Gastroesophageal sphincter (tissue), 4 donors: ENCODE measurements at regions not wholly inside any gene's neighbourhood (a gene's known extent, or its start where the extent isn't known, plus 50 kb on each side); places are given as distances from the start of the nearest gene placed in this dataset.

Experiments
- ATAC-seq: fragments of 150-250 bp; one replicate; pipeline ENCODE4 v1.9.1; 2016; ENCODE audit warnings: mild to moderate bottlenecking, moderate library complexity
- H3K27ac ChIP-seq, 4 donors: fragments of 200-600 bp; sonication (generic) in 3 of 4; 1 replicate in 3 of 4; 2 replicates in 1 of 4; pipeline ENCODE4 v1.5.1; 2016 to 2019
- H3K27me3 ChIP-seq: fragments of 200-600 bp; sonication (generic); one replicate; pipeline ENCODE4 v1.5.1; 2019
- H3K36me3 ChIP-seq, 2 donors: fragments of 200-600 bp; sonication (generic); one replicate each; pipeline ENCODE4 v1.5.1; 2019; ENCODE audit warnings: control low read depth in 1 of 2
- H3K4me1 ChIP-seq, 3 donors: fragments of 200-600 bp; sonication (generic); 1 replicate in 2 of 3; 2 replicates in 1 of 3; pipeline ENCODE4 v1.5.1; 2016 to 2019; ENCODE audit warnings: control low read depth in 2 of 3
- H3K4me3 ChIP-seq, 2 donors: fragments of 200-600 bp; sonication (generic); one replicate each; pipeline ENCODE4 v1.5.1; 2019; ENCODE audit warnings: mild to moderate bottlenecking in 1 of 2, moderate library complexity in 1 of 2
- H3K9me3 ChIP-seq, 3 donors: fragments of 200-600 bp; sonication (generic); one replicate each; pipeline ENCODE4 v1.5.1; 2017 to 2019; ENCODE audit warnings: control low read depth in 2 of 3
- EP300 ChIP-seq: sonication (generic); formaldehyde crosslinking; IDR thresholded peaks from one replicate; pipeline ENCODE4 v1.6.1; 2017; ENCODE audit warnings: antibody characterized with exemption, mild to moderate bottlenecking
- POLR2A ChIP-seq, 2 donors: fragments of 450-650 bp; IDR thresholded peaks; one replicate each; pipeline ENCODE4 v1.6.1; 2017; ENCODE audit warnings: antibody characterized with exemption in 2 of 2, mild to moderate bottlenecking in 2 of 2, moderate library complexity in 1 of 2
- POLR2AphosphoS5 ChIP-seq: sonication (generic); formaldehyde crosslinking; IDR thresholded peaks from one replicate; pipeline ENCODE4 v1.6.1; 2017; ENCODE audit warnings: antibody characterized with exemption
- WGBS, 2 donors: methylation state at CpG; one replicate each; pipeline ENCODE4 v1.1.5; 2018; ENCODE audit warnings: low coverage in 1 of 2; 5-methylcytosine and 5-hydroxymethylcytosine counted together
- TF ChIP-seq, protein P1 (sequence below), 4 experiments: fragments of 200-600 bp in 2 of 4; fragments of 450-650 bp in 2 of 4; sonication (generic) in 1 of 4; IDR thresholded peaks; one replicate each; pipeline ENCODE4 v1.5.1; 2017 to 2019; ENCODE audit warnings: antibody characterized with exemption in 4 of 4, mild to moderate bottlenecking in 2 of 4, moderate library complexity in 2 of 4

DNA sequence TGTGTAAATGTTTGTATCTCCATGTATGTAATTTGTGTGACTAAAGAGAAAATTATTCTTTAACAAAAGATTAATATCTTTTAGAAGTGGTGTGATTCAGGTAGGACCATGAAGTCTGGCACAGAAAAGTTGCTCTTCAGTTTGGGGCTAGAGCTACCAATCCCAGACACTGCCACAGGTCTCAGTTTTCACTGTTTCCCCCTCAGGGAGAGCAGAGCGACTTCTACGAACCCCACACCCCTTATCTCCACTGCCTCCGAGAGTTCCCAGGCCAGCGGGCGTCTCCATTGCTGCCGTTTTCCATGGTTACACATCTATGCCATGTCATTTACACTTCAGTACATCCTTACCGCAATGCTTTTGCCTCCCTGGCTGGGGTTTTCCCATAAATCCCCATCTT is 93.0 kb upstream of the SMYD2 start:
- Histone ChIP-seq H3K36me3 (no peaks in the 10 kb centered on the region), H3K9me3 (peaks cover 0 to under 1% (median 0%) of the 10 kb centered on the region in 3 donors), H3K27me3 (peaks cover 63% of the 10 kb centered on the region), H3K4me3 (no peak overlapping the region), H3K27ac (no peak overlapping the region), H3K4me1 (peaks cover 0 to 10% (median 5%) of the 10 kb centered on the region in 3 donors)
- 14% methylated on average over 6 to 7 of the region's 7 CpGs for WGBS, 2 donors
- TF ChIP-seq POLR2AphosphoS5 (no peak), POLR2A (IDR thresholded peaks at IDR 0.05) (no peak), EP300 (no peak)
- ATAC-seq, result no peak

DNA sequence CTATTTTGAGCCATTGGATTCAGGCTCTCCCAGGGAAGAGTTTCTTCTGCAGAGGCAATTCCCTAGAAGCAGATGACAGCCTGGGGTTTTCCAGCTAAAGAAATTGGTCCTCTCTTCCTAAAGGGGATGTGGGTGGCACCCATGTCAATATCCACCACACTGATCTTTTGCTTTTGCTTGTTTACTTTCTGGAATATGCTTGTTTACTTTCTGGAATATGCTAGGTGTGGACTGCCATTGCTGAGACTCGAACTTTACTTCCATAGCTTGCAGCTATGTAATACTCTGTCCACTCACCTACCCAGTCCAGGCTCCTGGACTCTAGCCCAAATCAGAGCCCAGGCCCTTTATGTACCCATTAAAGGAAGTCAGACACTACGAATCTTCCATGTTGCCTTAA is 92.1 kb upstream of the SMYD2 start:
- H3K27me3 ChIP-seq, result peaks cover 71% of the 10 kb centered on the region
- H3K4me3 ChIP-seq, result no peak overlapping the region
- H3K27ac ChIP-seq, result no peak overlapping the region

DNA sequence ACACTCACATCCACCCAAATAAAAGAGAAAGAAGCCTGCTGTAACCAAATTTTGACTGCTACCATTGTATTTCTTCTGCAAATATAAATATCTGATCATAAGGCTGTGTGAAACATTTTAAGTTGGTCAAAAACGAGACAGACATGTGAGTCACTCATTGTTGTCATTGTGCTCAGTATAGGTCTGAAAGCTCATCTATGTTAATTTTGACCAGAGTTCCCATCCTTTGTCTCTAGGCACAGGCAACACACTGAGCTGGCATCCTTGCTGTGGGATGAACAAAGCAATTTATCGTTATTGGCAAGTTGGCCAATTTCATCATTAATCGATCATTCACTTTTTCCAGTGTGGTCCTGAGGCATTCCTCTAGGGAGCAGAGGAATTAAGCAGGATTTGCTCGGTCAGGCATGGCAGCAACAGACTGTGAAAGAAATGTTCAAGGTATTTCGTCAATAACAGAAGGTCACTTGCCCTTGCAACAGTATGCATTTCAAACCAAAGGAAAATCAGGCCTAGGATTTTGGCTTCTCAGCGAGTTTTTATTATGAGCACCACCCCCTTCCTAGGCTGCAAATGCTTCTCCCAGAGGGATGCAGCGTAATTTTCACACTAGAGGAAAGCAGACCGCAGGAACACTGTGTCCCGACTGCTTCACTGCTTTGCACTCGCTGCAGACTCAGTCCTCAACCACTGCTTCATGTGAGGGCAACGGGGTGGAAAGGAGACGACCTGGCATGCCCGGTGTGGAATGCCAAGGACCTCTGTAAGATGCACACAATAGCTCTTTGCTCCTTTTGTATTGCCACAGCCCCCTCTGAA is 87.9 kb upstream of the SMYD2 start:
- H3K27me3 ChIP-seq, result peaks cover 40% of the 10 kb centered on the region
- TF ChIP-seq EP300, result no peak
- TF ChIP-seq POLR2A (IDR thresholded peaks at IDR 0.05), result no peak
- TF ChIP-seq, protein P1, sequence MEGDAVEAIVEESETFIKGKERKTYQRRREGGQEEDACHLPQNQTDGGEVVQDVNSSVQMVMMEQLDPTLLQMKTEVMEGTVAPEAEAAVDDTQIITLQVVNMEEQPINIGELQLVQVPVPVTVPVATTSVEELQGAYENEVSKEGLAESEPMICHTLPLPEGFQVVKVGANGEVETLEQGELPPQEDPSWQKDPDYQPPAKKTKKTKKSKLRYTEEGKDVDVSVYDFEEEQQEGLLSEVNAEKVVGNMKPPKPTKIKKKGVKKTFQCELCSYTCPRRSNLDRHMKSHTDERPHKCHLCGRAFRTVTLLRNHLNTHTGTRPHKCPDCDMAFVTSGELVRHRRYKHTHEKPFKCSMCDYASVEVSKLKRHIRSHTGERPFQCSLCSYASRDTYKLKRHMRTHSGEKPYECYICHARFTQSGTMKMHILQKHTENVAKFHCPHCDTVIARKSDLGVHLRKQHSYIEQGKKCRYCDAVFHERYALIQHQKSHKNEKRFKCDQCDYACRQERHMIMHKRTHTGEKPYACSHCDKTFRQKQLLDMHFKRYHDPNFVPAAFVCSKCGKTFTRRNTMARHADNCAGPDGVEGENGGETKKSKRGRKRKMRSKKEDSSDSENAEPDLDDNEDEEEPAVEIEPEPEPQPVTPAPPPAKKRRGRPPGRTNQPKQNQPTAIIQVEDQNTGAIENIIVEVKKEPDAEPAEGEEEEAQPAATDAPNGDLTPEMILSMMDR (IDR thresholded peaks at IDR 0.05), result no peak
- no peak for TF ChIP-seq POLR2AphosphoS5
- H3K36me3 ChIP-seq, result no peaks in the 10 kb centered on the region
- no peak overlapping the region for H3K27ac ChIP-seq
- no peaks in the 10 kb centered on the region for H3K9me3 ChIP-seq
- H3K4me1 ChIP-seq, result no peaks in the 10 kb centered on the region
- H3K4me3 ChIP-seq, result no peak overlapping the region
- ATAC-seq, result no peak
- WGBS, 2 donors, result 43 to 58% methylated on average over 6 to 11 of the region's 13 CpGs

More for the DNA sequence above, 92.1 kb upstream of the SMYD2 start:
- Histone ChIP-seq H3K4me1 (peaks cover 0 to 10% (median 5%) of the 10 kb centered on the region in 3 donors), H3K36me3 (no peaks in the 10 kb centered on the region), H3K9me3 (no peaks in the 10 kb centered on the region)
- ATAC-seq, result no peak
- TF ChIP-seq POLR2A (IDR thresholded peaks at IDR 0.05) (no peak), EP300 (no peak), POLR2AphosphoS5 (no peak)
- TF ChIP-seq, protein P1 (IDR thresholded peaks at IDR 0.05), result no peak
- WGBS, 2 donors, result 65 to 75% methylated on average over 1 to 2 of the region's 2 CpGs

DNA sequence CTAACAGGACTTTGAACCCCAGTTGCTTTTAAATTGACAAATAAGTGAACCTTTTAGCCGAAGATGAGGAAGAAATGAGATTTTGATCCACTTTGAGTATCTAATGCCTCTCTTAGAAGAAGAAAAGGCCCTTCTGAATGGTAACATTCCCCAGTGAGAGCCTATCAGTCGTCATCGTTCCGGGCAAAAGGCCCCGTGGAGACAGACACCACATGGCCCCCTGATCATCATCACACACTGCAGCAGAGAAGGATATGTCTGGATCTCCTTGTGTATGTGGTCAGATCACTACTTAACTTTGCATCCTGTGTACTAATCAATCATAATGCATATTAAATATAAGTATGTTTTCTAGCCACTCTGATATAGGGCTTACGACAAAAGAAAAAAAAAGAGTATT is 87.3 kb upstream of the SMYD2 start:
- Histone ChIP-seq H3K27ac (no peak overlapping the region), H3K4me1 (no peaks in the 10 kb centered on the region), H3K9me3 (no peaks in the 10 kb centered on the region), H3K36me3 (no peaks in the 10 kb centered on the region), H3K4me3 (no peak overlapping the region), H3K27me3 (peaks cover 34% of the 10 kb centered on the region)
- ATAC-seq, result no peak
- no peak for TF ChIP-seq POLR2AphosphoS5
- no peak for TF ChIP-seq POLR2A (IDR thresholded peaks at IDR 0.05)
- TF ChIP-seq, protein P1 (IDR thresholded peaks at IDR 0.05), result no peak
- TF ChIP-seq EP300, result no peak
- WGBS, 2 donors, result 53 to 60% methylated on average over 6 of the region's 6 CpGs

DNA sequence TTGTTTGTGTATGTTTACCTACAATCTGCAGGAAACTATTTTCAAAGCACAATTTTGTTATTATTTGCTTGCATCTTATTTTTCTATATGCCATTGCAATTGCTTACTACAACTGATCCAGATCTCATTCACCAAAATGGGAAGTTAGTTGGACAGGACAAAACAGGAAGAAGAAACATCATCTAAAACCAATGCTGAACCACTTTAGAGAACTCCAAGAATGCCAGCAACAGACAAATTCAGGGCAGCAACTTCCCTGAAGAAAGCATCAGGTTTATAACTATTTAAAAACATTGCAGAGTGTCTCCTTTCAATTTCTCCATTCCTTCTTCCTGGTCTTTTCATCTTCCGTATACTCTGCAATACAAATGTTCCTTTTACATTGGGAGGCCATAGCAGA is 82.4 kb upstream of the SMYD2 start:
- Histone ChIP-seq H3K4me3 (no peak overlapping the region), H3K27ac (no peak overlapping the region), H3K9me3 (no peaks in the 10 kb centered on the region), H3K36me3 (no peaks in the 10 kb centered on the region), H3K4me1 (no peaks in the 10 kb centered on the region), H3K27me3 (peaks cover 20% of the 10 kb centered on the region)
- TF ChIP-seq EP300 (no peak), POLR2AphosphoS5 (no peak), POLR2A (IDR thresholded peaks at IDR 0.05) (no peak)
- TF ChIP-seq, protein P1 (IDR thresholded peaks at IDR 0.05), result no peak
- WGBS, 2 donors, result 60 to 80% methylated on average over 1 of the region's 1 CpG
- no peak for ATAC-seq
